ENCODE measurements at regions not wholly inside any gene's neighbourhood (a gene's known extent, or its start where the extent isn't known, plus 50 kb on each side); places are given as distances from the start of the nearest gene placed in this dataset.
"Not testable (repeated sequence)": the region's sequence is repeated elsewhere in the genome, so short reads cannot be mapped to it uniquely, and the experiment has no call there.

GRCh38 chr10:129046065-129046681 is 420.9 kb upstream of the MGMT start:
- no peak for DNase-seq
- no peak for TF ChIP-seq GATA1 (IDR thresholded peaks at IDR 0.05; ENCODE audit: low read depth, low read length)
- no peak for TF ChIP-seq POLR2A (IDR thresholded peaks at IDR 0.05; ENCODE audit: low read length)

DNA sequence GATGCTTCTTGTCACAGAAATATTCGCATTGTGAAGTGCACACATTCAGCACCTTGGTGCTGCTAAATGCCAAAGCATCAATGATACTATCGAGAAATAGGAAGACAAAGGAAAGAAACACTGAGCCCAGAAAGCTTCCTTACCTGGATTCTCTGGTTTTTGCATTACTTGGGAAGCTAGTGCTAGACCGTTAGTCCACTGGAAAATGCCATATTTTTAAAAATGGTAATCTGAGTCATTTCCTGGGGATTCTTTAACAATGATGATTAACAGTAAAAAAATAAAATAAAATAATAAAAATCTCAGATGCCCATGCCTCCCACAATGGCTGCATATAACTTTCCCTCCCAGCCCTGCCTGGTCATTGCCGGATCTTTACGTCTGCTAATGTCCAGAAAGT is 420.1 kb upstream of the MGMT start:
- TF ChIP-seq POLR2A (IDR thresholded peaks at IDR 0.05; ENCODE audit: low read length) (no peak), GATA1 (IDR thresholded peaks at IDR 0.05; ENCODE audit: low read depth, low read length) (no peak)
- DNase-seq = no peak

- no peak for DNase-seq
- TF ChIP-seq GATA1 (IDR thresholded peaks at IDR 0.05; ENCODE audit: low read depth, low read length) = no peak
- no peak for TF ChIP-seq POLR2A (IDR thresholded peaks at IDR 0.05; ENCODE audit: low read length)
Measured at GRCh38 chr10:129047600-129047999, 419.4 kb upstream of the MGMT start.

- DNase-seq = no peak
- TF ChIP-seq GATA1 (IDR thresholded peaks at IDR 0.05; ENCODE audit: low read depth, low read length) = no peak
- no peak for TF ChIP-seq POLR2A (IDR thresholded peaks at IDR 0.05; ENCODE audit: low read length)
Measured at GRCh38 chr10:129048513-129048912, 418.5 kb upstream of the MGMT start.

DNA sequence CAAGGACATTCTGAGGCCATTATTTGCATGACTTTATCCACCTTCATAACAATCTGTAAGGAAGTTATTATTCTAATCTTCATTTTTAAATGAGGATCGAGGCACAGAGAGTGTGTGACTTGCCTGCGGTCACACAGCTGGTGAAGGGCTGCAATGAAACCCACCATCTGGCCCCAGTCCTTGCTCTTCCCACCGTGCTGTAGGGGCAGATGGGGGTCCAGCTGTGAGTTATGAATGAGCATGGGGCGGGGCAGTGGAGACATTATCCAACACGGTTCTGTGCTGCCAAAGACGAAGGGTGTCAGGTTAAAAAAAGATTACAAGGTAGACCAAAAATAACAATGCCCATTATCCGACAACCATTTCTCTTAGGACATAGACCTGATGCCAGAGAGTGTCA is 417.5 kb upstream of the MGMT start:
- TF ChIP-seq GATA1 (IDR thresholded peaks at IDR 0.05; ENCODE audit: low read depth, low read length) (no peak), POLR2A (IDR thresholded peaks at IDR 0.05; ENCODE audit: low read length) (no peak)
- DNase-seq = no peak

GRCh38 chr10:129055225-129055624 is 411.8 kb upstream of the MGMT start:
- TF ChIP-seq POLR2A (IDR thresholded peaks at IDR 0.05; ENCODE audit: low read length) = no peak
- no peak for TF ChIP-seq GATA1 (IDR thresholded peaks at IDR 0.05; ENCODE audit: low read depth, low read length)
- no peak for DNase-seq

- TF ChIP-seq GATA1 (IDR thresholded peaks at IDR 0.05; ENCODE audit: low read depth, low read length) (no peak), POLR2A (IDR thresholded peaks at IDR 0.05; ENCODE audit: low read length) (no peak)
- no peak for DNase-seq
Measured at GRCh38 chr10:129055986-129056385, 411.1 kb upstream of the MGMT start.

DNA sequence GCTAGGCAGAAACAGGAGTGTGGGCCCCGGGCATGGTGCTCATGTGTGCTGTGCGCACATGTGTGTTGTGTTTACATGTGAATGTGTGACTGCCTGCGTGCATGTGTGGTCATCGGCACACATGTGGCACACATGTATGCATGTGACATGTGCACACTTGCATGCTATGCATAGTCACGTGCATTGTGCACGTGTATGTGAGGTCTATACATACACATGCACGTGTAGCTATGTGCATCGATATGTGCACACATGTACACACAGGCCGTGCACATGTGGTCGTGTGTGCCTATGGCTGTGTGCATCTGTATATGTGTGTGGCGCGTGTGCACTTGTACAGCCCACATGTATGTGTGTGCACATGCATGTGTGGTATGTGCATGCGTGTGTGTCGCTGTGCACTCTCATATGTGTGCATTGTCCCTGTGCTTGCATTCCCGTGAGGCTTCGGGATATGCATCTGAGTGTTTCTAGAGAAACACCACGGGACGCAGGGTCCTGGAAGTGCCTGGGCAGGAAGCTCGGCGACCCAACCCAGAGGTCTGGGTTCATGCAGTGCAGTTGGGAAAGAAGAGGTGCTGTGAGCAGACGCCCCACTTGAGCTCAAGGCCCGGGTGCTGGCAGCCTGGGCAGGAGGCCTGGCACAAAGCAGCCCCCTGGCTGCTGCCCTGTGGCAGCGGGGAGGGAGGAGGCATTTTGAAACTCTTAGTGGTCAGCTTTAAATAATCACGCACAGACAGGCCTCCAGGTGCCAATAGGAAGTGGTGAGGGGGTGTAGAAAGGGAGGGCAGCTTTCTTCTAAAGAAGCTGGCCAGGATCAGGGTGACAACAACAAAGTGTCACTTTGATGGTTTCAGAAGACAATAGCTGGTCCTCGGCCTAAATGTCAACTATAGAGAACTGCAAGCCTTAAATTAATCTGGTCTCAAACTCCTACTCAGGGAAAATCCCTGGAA is 410.0 kb upstream of the MGMT start:
- TF ChIP-seq GATA1 (IDR thresholded peaks at IDR 0.05; ENCODE audit: low read depth, low read length) (no peak), POLR2A (IDR thresholded peaks at IDR 0.05; ENCODE audit: low read length) (no peak)

DNA sequence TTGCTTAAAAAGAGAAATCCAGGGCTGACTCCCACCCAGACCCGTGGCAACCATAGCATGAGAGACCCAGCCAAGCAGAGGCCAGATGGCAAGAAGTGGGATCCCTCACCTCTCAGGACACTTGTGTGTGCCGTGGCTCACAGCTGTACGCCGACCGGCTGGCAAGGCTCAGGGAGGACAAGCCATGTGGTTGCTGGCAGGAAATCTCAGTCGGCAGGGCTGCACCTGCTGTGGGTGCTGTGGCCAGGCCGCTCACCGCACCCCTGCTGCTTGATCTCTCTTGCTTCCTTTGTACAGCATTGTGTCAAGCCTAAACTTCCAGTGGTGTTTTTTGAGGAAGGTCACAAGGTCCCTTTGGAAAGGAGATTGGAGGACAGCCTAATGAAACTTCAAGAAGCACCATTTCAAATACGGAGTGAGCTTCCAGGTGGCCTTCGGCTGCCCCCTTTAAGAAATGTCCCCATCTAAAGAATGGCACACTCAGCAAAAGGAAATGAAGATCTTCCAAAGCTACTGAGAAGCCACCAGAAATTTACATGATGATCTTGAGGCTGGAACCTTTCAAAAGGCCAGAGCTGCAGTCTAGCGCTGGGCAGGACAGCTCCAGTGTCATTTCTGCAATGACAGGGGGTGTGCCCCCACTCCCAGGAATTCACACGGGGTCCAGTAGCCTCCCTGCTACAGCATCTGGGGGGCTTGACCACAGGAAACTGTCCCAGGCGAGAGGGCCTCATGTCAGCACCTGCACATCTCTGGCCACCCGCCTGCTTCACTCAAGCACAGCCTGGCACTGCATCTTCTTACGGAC is 409.0 kb upstream of the MGMT start:
- TF ChIP-seq GATA1 (IDR thresholded peaks at IDR 0.05; ENCODE audit: low read depth, low read length) (no peak), POLR2A (IDR thresholded peaks at IDR 0.05; ENCODE audit: low read length) (no peak)
- no peak for DNase-seq

More for the DNA sequence above, 410.0 kb upstream of the MGMT start:
- DNase-seq = no peak

GRCh38 chr10:129058664-129059155 is 408.3 kb upstream of the MGMT start:
- TF ChIP-seq GATA1 (IDR thresholded peaks at IDR 0.05; ENCODE audit: low read depth, low read length) (no peak), POLR2A (IDR thresholded peaks at IDR 0.05; ENCODE audit: low read length) (no peak)
- DNase-seq = no peak

DNA sequence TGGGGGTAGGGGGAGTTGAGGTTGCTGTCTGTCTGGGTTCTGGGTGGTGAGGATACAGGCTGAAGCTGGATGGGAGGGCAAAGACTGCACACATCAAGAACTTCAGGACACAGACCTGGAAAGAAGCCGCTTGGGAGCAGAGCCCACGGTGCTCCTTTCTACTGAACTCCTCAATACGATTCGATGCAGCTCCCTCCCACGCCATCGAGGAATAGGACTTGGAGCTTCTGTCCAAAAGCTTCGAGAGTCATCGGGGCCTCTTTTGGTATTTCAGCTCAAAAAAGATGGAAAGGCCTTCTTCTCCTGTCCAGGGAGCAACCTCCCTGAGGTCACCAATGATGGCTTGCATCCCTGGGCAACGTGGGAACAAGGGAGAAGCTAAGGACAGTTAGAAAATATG is 407.1 kb upstream of the MGMT start:
- no peak for DNase-seq
- TF ChIP-seq GATA1 (IDR thresholded peaks at IDR 0.05; ENCODE audit: low read depth, low read length) (no peak), POLR2A (IDR thresholded peaks at IDR 0.05; ENCODE audit: low read length) (no peak)

DNA sequence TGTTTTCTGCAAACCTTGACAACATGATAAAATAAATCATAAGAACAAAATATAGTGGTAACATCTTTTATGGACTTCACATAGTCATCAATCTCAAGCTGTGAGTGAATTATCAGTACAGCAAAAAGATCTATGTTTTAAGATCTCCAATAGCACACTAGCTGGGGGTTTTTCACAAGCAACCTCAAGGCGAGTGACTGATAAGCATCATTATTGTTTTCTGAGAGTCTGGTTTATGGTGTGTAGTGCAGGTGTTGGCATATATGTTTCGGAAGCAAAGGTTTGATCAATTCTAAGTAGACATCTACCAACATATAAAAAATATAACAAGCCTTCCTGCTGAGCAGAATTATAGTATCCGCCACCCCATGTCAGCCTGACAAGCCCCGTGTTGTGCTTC is 403.8 kb upstream of the MGMT start:
- TF ChIP-seq GATA1 (IDR thresholded peaks at IDR 0.05; ENCODE audit: low read depth, low read length) (no peak), POLR2A (IDR thresholded peaks at IDR 0.05; ENCODE audit: low read length) (no peak)
- DNase-seq = no peak

GRCh38 chr10:129063877-129064276 is 403.2 kb upstream of the MGMT start:
- DNase-seq = no peak
- TF ChIP-seq POLR2A (IDR thresholded peaks at IDR 0.05; ENCODE audit: low read length) (no peak), GATA1 (IDR thresholded peaks at IDR 0.05; ENCODE audit: low read depth, low read length) (no peak)

- DNase-seq = not testable (repeated sequence)
Measured at GRCh38 chr10:129066529-129066928, 400.5 kb upstream of the MGMT start.

DNA sequence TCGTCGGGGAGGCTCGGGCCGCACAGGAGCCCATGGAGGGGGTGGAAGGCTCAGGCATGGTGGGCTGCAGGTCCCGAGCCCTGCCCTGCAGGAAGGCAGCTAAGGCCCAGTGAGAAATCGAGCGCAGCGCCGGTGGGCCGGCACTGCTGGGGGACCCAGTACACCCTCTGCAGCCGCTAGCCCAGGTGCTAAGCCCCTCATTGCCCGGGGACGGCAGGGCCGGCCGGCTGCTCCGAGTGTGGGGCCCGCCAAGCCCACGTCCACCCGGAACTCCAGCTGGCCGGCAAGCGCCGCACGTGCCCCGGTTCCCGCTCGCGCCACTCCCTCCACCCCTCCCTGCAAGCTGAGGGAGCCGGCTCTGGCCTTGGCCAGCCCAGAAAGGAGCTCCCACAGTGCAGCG is 395.6 kb upstream of the MGMT start:
- not testable (repeated sequence) for DNase-seq

All from erythroblast (primary cell).